ENCODE measurements at regions not wholly inside any gene's neighbourhood (a gene's known extent, or its start where the extent isn't known, plus 50 kb on each side); places are given as distances from the start of the nearest gene placed in this dataset.

DNA sequence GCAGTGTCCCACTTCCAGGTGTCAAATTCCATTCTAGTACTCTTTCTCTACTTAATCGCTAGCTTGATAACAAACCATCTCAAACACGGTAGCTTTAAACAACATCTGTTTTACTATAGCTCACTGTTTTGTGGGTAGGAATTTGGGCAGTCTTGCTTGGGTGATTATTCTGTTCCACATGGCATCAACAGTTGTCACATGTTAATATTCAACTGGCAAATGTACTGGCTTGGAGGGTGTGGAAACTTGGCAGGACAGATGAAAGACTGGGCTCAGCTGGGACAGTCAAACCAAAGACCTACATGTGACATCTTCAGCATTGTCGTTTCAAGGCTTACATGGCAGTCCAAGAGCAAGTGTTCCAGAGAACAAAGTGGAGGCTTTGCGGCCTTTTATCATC lies 241.8 kb downstream of the PTH2R start:
- TF ChIP-seq EZH2 (IDR thresholded peaks at IDR 0.05; ENCODE audit: low read length), result no peak
- TF ChIP-seq, protein P1, sequence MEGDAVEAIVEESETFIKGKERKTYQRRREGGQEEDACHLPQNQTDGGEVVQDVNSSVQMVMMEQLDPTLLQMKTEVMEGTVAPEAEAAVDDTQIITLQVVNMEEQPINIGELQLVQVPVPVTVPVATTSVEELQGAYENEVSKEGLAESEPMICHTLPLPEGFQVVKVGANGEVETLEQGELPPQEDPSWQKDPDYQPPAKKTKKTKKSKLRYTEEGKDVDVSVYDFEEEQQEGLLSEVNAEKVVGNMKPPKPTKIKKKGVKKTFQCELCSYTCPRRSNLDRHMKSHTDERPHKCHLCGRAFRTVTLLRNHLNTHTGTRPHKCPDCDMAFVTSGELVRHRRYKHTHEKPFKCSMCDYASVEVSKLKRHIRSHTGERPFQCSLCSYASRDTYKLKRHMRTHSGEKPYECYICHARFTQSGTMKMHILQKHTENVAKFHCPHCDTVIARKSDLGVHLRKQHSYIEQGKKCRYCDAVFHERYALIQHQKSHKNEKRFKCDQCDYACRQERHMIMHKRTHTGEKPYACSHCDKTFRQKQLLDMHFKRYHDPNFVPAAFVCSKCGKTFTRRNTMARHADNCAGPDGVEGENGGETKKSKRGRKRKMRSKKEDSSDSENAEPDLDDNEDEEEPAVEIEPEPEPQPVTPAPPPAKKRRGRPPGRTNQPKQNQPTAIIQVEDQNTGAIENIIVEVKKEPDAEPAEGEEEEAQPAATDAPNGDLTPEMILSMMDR (optimal IDR thresholded peaks at IDR 0.05 in 1 of 3, IDR thresholded peaks at IDR 0.05 in 1 of 3, conservative IDR thresholded peaks at IDR 0.05 in 1 of 3; ENCODE audit: extremely low read depth in 1 of 3, insufficient read depth in 2 of 3, low read length in 3 of 3), result no peak
- no peaks in the 10 kb centered on the region for H4K20me1 ChIP-seq (ENCODE audit: control insufficient read depth, extremely low read depth, insufficient read depth, low read length)
- no peaks in the 10 kb centered on the region for H3K36me3 ChIP-seq (ENCODE audit: control insufficient read depth in 2 of 2, extremely low read depth in 1 of 2, insufficient read depth in 2 of 2, low read length in 2 of 2)
- dilution Hi-C loops (cut with MboI; ENCODE audit: extremely low pct_ligation_motif_present, low sequenced_read_pairs), result no loop called here
- DNase-seq (ENCODE audit: low read depth, low spot score) (no peak), FAIRE-seq (no peak)
- H3K9ac ChIP-seq (ENCODE audit: control insufficient read depth, extremely low read depth, insufficient read depth, low read length), result no peak overlapping the region
- no peaks in the 10 kb centered on the region for H3K9me1 ChIP-seq (ENCODE audit: control insufficient read depth, extremely low read depth, insufficient read depth, low read length)
- H3K79me2 ChIP-seq (ENCODE audit: control insufficient read depth, insufficient read depth, low read length), result no peaks in the 10 kb centered on the region
- no peaks in the 10 kb centered on the region for H3K27me3 ChIP-seq (ENCODE audit: control insufficient read depth, extremely low read depth, insufficient read depth, low read length)
- no peak overlapping the region for H2AFZ ChIP-seq (ENCODE audit: control insufficient read depth, low read length)
- H3K4me3 ChIP-seq (ENCODE audit: control insufficient read depth in 2 of 3, extremely low read depth in 1 of 3, insufficient read depth in 2 of 3, low read depth in 1 of 3, low read length in 3 of 3), result no peak overlapping the region
- H3K4me2 ChIP-seq (ENCODE audit: control insufficient read depth, extremely low read depth, insufficient read depth, low read depth, low read length), result no peak overlapping the region
- H3K4me1 ChIP-seq (ENCODE audit: control insufficient read depth, extremely low read depth, insufficient read depth, low read length), result no peaks in the 10 kb centered on the region
- no peak overlapping the region for H3K27ac ChIP-seq (ENCODE audit: control insufficient read depth, insufficient read depth, low read length)
- H3K9me3 ChIP-seq (ENCODE audit: control insufficient read depth, low read depth, low read length), result no peaks in the 10 kb centered on the region

DNA sequence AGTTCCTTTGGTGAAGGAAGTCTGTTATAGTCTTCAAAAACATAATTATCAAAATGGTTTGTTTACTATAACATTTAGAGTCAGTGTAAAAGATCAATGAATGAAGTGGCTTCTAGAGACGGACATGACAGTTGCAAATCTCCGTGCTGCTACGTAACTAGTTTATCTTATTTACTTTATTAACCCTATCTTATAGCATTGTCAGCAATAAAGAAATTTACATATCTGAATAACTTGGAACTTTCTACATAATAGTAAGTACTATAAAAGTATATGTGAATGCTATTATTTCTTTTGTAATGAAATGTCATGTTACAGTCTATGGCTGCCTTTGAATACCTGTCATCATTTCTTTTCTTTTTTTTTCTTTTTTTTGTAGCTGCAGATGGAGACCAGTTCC lies 246.8 kb downstream of the PTH2R start:
- Histone ChIP-seq H3K79me2 (ENCODE audit: control insufficient read depth, insufficient read depth, low read length) (no peaks in the 10 kb centered on the region), H3K4me3 (ENCODE audit: control insufficient read depth in 2 of 3, extremely low read depth in 1 of 3, insufficient read depth in 2 of 3, low read depth in 1 of 3, low read length in 3 of 3) (no peak overlapping the region), H2AFZ (ENCODE audit: control insufficient read depth, low read length) (no peak overlapping the region), H3K4me1 (ENCODE audit: control insufficient read depth, extremely low read depth, insufficient read depth, low read length) (no peaks in the 10 kb centered on the region), H3K9me3 (ENCODE audit: control insufficient read depth, low read depth, low read length) (no peaks in the 10 kb centered on the region), H4K20me1 (ENCODE audit: control insufficient read depth, extremely low read depth, insufficient read depth, low read length) (no peaks in the 10 kb centered on the region), H3K9me1 (ENCODE audit: control insufficient read depth, extremely low read depth, insufficient read depth, low read length) (no peaks in the 10 kb centered on the region), H3K27ac (ENCODE audit: control insufficient read depth, insufficient read depth, low read length) (no peak overlapping the region), H3K4me2 (ENCODE audit: control insufficient read depth, extremely low read depth, insufficient read depth, low read depth, low read length) (no peak overlapping the region), H3K9ac (ENCODE audit: control insufficient read depth, extremely low read depth, insufficient read depth, low read length) (no peak overlapping the region), H3K36me3 (ENCODE audit: control insufficient read depth in 2 of 2, extremely low read depth in 1 of 2, insufficient read depth in 2 of 2, low read length in 2 of 2) (no peaks in the 10 kb centered on the region), H3K27me3 (ENCODE audit: control insufficient read depth, extremely low read depth, insufficient read depth, low read length) (no peaks in the 10 kb centered on the region)
- dilution Hi-C loops (cut with MboI; ENCODE audit: extremely low pct_ligation_motif_present, low sequenced_read_pairs), result no loop called here
- TF ChIP-seq, protein P1 (optimal IDR thresholded peaks at IDR 0.05 in 1 of 3, IDR thresholded peaks at IDR 0.05 in 1 of 3, conservative IDR thresholded peaks at IDR 0.05 in 1 of 3; ENCODE audit: extremely low read depth in 1 of 3, insufficient read depth in 2 of 3, low read length in 3 of 3), result no peak
- TF ChIP-seq EZH2 (IDR thresholded peaks at IDR 0.05; ENCODE audit: low read length), result no peak
- no peak for DNase-seq (ENCODE audit: low read depth, low spot score)
- FAIRE-seq, result no peak

All from keratinocyte (primary cell).